DMS153 (cell line): ENCODE measurements at regions not wholly inside any gene's neighbourhood (a gene's known extent, or its start where the extent isn't known, plus 50 kb on each side); places are given as distances from the start of the nearest gene placed in this dataset.

ENCODE experiments used
- DNase-seq: peaks from one replicate; lab custom pipeline; 2025; lab: John Stamatoyannopoulos, UW

GRCh38 chr3:94259291-94259690, 196.4 kb downstream of the NSUN3 start:
- DNase-seq = no peak

DNA sequence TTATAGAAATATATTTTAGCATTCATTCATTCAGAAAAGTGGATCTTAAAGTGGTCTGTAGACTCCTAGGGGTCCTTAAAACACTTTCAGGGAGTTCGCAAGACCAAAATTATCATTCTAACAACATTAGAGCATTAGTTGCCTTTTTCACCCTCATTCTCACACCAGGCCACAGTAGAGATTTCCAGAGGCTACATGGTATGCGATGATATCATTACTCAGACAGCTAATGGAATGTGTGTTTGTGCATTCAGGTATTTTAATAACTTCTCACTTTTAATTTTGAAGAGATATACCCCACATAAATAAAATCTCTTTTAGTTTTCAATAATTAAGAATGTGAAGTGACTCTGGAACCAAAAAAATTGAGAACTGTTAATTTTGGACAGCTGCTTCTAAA, 206.9 kb downstream of the NSUN3 start:
- DNase-seq = no peak

GRCh38 chr3:94272016-94272415, 209.2 kb downstream of the NSUN3 start:
- no peak for DNase-seq

DNA sequence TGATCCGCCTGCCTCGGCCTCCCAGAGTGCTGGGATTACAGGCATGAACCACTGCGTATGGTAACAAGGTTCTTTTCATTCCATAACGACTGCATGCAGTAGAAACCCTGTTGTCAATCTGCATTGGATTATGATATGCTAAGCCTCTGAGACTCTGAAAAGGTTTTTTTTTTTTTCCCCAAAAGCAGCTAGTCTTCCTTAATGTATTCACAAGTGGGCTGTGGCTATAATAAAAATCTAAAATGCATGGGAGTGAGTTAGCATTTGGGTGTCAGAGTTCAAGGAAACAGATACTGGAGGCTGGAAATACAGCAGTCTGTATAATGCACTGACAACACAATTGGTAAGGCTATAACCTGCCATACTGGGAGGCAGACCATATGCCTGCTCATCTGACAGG, 218.1 kb downstream of the NSUN3 start:
- DNase-seq = no peak

DNA sequence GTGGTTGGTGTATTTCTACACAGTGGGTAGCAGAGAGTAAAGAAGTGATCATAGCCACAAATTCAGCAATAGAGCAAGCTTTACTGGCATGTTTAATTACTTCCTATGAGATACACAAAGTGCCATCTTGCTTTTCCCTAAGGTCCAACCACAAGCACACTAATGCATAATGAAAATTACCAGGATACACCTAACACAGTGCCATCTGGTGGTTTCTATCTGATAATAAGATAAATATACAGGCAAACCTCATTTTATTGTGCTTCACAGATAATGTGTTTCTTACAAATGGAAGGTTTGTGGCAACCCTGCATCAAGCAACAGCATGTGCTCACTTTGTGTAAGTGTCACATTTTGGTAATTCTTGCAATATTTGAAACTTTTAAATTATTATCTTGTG, 223.0 kb downstream of the NSUN3 start:
- DNase-seq = no peak

- no peak for DNase-seq
Observed at GRCh38 chr3:94291686-94292085, 228.8 kb downstream of the NSUN3 start.

GRCh38 chr3:94292151-94292550, 229.3 kb downstream of the NSUN3 start:
- DNase-seq = no peak

DNA sequence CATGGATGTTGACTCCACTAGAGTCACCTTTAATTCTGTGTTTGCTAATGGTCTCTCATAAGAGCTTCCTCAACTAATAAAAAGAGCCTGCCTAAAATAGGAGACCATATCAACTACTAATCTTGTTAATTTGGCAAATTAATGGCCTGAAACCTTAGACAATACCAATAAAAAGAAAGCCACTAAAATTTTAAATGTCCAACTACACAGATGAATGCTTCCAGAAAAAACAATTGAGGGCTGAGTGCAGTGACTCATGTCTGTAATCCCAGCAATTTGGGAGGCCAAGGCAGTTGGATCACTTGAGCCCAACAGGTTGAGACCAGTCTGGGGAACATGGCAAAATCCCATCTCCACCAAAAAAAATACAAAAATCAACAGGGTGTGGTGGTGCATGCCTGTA, 230.9 kb downstream of the NSUN3 start:
- no peak for DNase-seq

DNA sequence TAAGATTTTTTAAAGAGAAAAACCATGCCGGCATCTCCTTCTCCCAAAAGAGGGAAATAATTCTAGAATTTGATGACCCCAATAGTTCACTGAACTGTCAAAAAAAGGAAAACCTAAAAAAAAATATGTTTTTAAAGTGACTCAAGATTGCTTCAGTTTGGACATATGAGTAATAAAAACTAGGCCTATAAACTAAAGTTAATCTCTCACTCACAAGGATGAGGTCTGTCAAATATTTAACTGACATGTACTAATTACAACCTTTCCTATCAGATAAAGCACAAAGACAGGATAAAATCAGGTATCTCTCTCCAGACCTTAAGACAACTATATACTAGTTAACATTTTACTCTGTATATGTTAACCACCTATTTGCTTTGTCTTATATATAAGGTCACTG, 231.9 kb downstream of the NSUN3 start:
- DNase-seq = no peak

DNA sequence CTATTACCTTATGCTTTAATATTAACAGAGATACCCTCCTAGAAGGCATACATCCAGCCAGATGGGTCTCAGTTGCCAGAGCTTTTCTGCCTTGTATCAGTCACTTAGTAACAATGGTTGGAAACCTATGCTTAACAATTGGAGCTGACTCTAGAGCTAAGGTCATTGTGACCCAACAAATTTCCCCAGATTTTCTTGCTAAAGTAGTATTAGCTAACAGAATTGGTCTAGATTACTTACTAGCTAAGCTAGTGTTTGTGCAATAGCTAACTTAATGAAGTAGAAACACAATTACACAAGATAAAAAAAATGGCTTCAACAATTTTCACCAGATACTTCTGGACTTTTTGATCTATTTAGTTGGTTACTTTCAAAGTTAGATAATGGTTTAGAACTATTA, 236.9 kb downstream of the NSUN3 start:
- no peak for DNase-seq

DNA sequence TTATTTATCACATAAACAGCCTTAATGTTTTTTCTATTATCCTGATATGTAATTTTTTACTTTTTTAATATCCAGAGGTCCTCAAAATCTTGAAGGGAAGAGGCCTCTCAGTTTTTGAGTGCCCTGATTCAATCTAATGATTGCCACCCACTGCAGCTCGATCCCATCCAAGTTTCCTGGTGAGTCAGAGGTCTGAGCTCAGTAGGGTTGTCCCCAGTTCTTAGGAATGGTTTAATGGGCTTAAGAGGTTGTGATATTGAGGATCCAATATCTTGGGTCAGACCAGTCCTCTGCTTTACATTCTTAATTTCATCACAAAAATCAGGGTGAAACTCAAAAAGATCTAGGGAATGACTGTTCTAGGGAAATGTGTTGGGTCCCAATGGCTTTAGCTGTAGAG, 238.5 kb downstream of the NSUN3 start:
- DNase-seq = no peak

GRCh38 chr3:94303266-94303665, 240.4 kb downstream of the NSUN3 start:
- DNase-seq = no peak

- DNase-seq = no peak
Observed at GRCh38 chr3:94303897-94304296, 241.0 kb downstream of the NSUN3 start.

GRCh38 chr3:94304954-94305353, 242.1 kb downstream of the NSUN3 start:
- no peak for DNase-seq

- DNase-seq = no peak
Observed at GRCh38 chr3:94305835-94306611, 243.2 kb downstream of the NSUN3 start.

DNA sequence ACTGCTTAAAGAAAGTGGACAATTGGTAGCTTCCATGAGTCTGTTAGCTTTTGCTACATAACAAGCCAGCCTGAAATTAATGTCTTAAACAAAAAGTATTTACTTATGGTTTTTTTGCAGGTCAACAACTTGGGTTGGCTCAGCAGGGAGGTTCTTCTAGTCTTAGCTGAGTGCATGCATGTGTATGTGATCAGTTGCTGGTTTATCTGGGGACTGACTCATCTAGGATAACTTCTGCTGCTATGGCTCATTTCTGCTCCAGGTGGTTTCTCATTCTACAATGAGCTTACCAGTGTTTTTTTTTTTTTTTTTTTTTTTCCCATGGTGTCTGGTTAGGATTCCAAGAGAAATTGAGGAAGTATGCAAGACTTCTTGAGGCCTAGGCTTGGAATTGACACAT, 244.7 kb downstream of the NSUN3 start:
- DNase-seq = no peak

GRCh38 chr3:94308767-94309166, 245.9 kb downstream of the NSUN3 start:
- no peak for DNase-seq

- no peak for DNase-seq
Observed at GRCh38 chr3:94310341-94311135, 247.7 kb downstream of the NSUN3 start.

GRCh38 chr3:94311651-94312050, 248.8 kb downstream of the NSUN3 start:
- no peak for DNase-seq

DNA sequence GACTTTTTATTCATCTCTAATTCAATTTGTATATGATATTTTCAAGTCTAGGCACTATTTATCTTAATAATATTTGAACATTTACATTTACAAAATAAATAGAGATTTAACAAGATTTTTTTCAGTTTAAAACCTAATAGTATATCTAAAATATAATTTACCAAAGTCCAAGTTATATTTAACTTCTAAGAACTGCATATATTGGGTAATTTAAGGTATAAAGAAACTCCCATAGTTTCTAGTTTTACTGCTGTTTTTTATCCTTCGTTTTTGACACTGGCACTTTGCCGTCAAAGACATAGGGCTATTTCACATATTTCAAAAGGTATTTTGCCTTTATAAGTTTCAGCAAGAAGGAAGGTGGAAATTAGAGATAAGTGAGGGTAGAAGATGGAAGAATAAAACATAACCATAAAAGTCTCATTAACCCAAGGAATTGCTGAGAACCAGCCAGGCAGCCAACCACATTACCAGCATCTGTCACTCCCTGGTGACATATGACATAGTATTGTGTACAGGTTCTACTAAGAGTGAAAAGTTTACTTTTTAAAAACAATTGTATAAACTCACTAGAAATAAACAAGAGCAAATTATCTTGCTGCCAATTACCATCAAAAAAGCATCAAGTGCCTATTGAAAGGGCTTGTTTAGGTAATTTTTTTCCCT, 251.5 kb downstream of the NSUN3 start:
- DNase-seq = no peak

GRCh38 chr3:94317017-94317416, 254.2 kb downstream of the NSUN3 start:
- DNase-seq = no peak

- no peak for DNase-seq
Observed at GRCh38 chr3:94323596-94323995, 260.7 kb downstream of the NSUN3 start.

DNA sequence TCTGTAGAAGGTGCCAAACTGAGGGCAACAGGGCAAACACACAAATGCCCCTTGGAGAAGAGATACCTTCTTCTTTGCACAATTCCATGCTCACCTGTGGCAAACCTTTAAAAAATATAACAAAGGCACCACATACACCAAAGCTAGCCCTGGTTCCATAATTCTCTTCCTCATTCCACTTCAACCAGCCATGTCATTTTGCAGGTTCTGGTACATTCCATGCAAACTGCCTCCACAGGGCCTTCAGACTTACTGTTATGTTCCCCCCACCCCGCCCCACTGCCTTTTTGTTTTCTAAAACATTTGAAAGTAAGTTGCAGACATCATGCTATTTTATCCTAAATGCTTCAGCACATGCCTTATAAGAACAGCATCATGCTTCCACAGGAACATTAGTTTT, 269.0 kb downstream of the NSUN3 start:
- DNase-seq = no peak
